HG03354 (cell line): ENCODE measurements at regions not wholly inside any gene's neighbourhood (a gene's known extent, or its start where the extent isn't known, plus 50 kb on each side); places are given as distances from the start of the nearest gene placed in this dataset.

ENCODE experiments used
- ATAC-seq: cut with Tn5 transposase; IDR thresholded peaks from one replicate; pipeline ENCODE4 v1.9.1; 2021; ENCODE audit warnings: mild to moderate bottlenecking; ENCODE audit not compliant: unreplicated experiment, poor library complexity, severe bottlenecking

GRCh38 chr3:134080761-134081160 lies 51.0 kb upstream of the SLCO2A1 start:
- no peak for ATAC-seq

- ATAC-seq, result no peak
These were observed 50.0 kb upstream of the SLCO2A1 start for GRCh38 chr3:134079761-134080160.
